ENCODE measurements at regions not wholly inside any gene's neighbourhood (a gene's known extent, or its start where the extent isn't known, plus 50 kb on each side); places are given as distances from the start of the nearest gene placed in this dataset.
"Not testable (repeated sequence)": the region's sequence is repeated elsewhere in the genome, so short reads cannot be mapped to it uniquely, and the experiment has no call there.

GRCh38 chr14:105663323-105663722 lies 136.9 kb downstream of the TMEM121 start:
- TF ChIP-seq CTCF, POLR2A (IDR thresholded peaks at IDR 0.05): not testable (repeated sequence)

Measured in heart left ventricle (tissue), 13 donors.